Neural cell (in vitro differentiated cells): ENCODE measurements at regions not wholly inside any gene's neighbourhood (a gene's known extent, or its start where the extent isn't known, plus 50 kb on each side); places are given as distances from the start of the nearest gene placed in this dataset.

Experiments used
- H2AFZ ChIP-seq: fragments of 200-600, 300-800 bp; sonication (generic), shearing (Covaris generic); 2 replicates; pipeline ENCODE4 v1.6.0; 2014; ENCODE audit warnings: low read depth, mild to moderate bottlenecking, antibody characterized with exemption, low read length, moderate library complexity
- H3F3A ChIP-seq: fragments of 200-600 bp; shearing (Covaris generic); 2 replicates; pipeline ENCODE4 v1.6.1; 2016; ENCODE audit warnings: mild to moderate bottlenecking, moderate library complexity, mixed read lengths, antibody characterized with exemption, low read length; ENCODE audit not compliant: insufficient read depth, poor library complexity, severe bottlenecking
- H3K27ac ChIP-seq: fragments of 200-600, 300-800 bp; sonication (generic), shearing (Covaris generic); 2 replicates; pipeline ENCODE4 v1.5.1; 2014; ENCODE audit warnings: mild to moderate bottlenecking, low read length, moderate library complexity
- H3K27me3 ChIP-seq: fragments of 300-800, 200-600 bp; sonication (generic), shearing (Covaris generic); 2 replicates; pipeline ENCODE4 v1.6.0; 2014; ENCODE audit warnings: mild to moderate bottlenecking, low read depth, low read length, moderate library complexity; ENCODE audit not compliant: insufficient read depth
- H3K36me3 ChIP-seq: fragments of 300-800, 200-600 bp; sonication (generic), shearing (Covaris generic); 2 replicates; pipeline ENCODE4 v1.5.1; 2014; ENCODE audit warnings: mild to moderate bottlenecking, antibody characterized with exemption, low read length, moderate library complexity; ENCODE audit not compliant: insufficient read depth
- H3K4me2 ChIP-seq: fragments of 300-800, 200-600 bp; sonication (generic), shearing (Covaris generic); 2 replicates; pipeline ENCODE4 v1.6.0; 2014; ENCODE audit warnings: mild to moderate bottlenecking, low read length
- H3K4me3 ChIP-seq: fragments of 300-800, 200-600 bp; sonication (generic), shearing (Covaris generic); 2 replicates; pipeline ENCODE4 v1.5.1; 2014; ENCODE audit warnings: mild to moderate bottlenecking, low read length, moderate library complexity
- H3K79me2 ChIP-seq: fragments of 200-600 bp; shearing (Covaris generic); replicated peaks from 2 replicates; pipeline ENCODE4 v1.6.0; 2014; ENCODE audit warnings: mild to moderate bottlenecking, low read length, moderate library complexity; ENCODE audit not compliant: insufficient read depth
- H3K9ac ChIP-seq: fragments of 300-800, 200-600 bp; sonication (generic), shearing (Covaris generic); 2 replicates; pipeline ENCODE4 v1.6.1; 2016; ENCODE audit warnings: mild to moderate bottlenecking, low read length, mixed read lengths
- H3K9me2 ChIP-seq: fragments of 200-600 bp; shearing (Covaris generic); 2 replicates; pipeline ENCODE4 v1.6.1; 2016; ENCODE audit warnings: mild to moderate bottlenecking, low read length, mixed read lengths; ENCODE audit not compliant: insufficient read depth
- H3K9me3 ChIP-seq: fragments of 200-600, 300-800 bp; sonication (generic), shearing (Covaris generic); 2 replicates; pipeline ENCODE4 v1.6.1; 2016; ENCODE audit warnings: mild to moderate bottlenecking, mixed run types, low read length, moderate library complexity, mixed read lengths
- H4K20me1 ChIP-seq: fragments of 200-600 bp; shearing (Covaris generic); 2 replicates; pipeline ENCODE4 v1.6.1; 2016; ENCODE audit warnings: mild to moderate bottlenecking, mixed run types; ENCODE audit not compliant: insufficient read depth
- EP300 ChIP-seq: fragments of 450-650 bp; conservative IDR thresholded peaks from 2 replicates; pipeline ENCODE4 v1.6.1; 2014; ENCODE audit warnings: antibody characterized with exemption, mild to moderate bottlenecking, moderate library complexity; ENCODE audit not compliant: poor library complexity, severe bottlenecking
- EZH2 ChIP-seq: fragments of 200-600, 300-800 bp; shearing (Covaris generic), sonication (generic); IDR thresholded peaks from 2 replicates; pipeline ENCODE4 v1.6.1; 2014; ENCODE audit warnings: antibody characterized with exemption, low read length, borderline replicate concordance, mild to moderate bottlenecking; ENCODE audit not compliant: insufficient read depth, poor library complexity, severe bottlenecking
- MXI1 ChIP-seq: fragments of 450-650 bp; conservative IDR thresholded peaks from 2 replicates; pipeline ENCODE4 v1.6.1; 2014; ENCODE audit warnings: antibody characterized with exemption, mild to moderate bottlenecking; ENCODE audit not compliant: poor library complexity, severe bottlenecking
- POLR2AphosphoS5 ChIP-seq: IDR thresholded peaks from 2 replicates; pipeline ENCODE4 v1.6.1; 2012
- RAD21 ChIP-seq: fragments of 450-650 bp; conservative IDR thresholded peaks from 2 replicates; pipeline ENCODE4 v1.6.1; 2014; ENCODE audit warnings: antibody characterized with exemption, mild to moderate bottlenecking, moderate library complexity
- SMC3 ChIP-seq: fragments of 450-650 bp; conservative IDR thresholded peaks from 2 replicates; pipeline ENCODE4 v1.6.1; 2014; ENCODE audit warnings: antibody characterized with exemption, mild to moderate bottlenecking, moderate library complexity; ENCODE audit not compliant: poor library complexity
- TAF1 ChIP-seq: IDR thresholded peaks from 2 replicates; pipeline ENCODE4 v1.6.1; 2012; ENCODE audit warnings: low read depth
- TF ChIP-seq, protein P1 (sequence below): fragments of 450-650 bp; IDR thresholded peaks from 2 replicates; pipeline ENCODE4 v1.5.1; 2014; ENCODE audit warnings: antibody characterized with exemption, mild to moderate bottlenecking, moderate library complexity; ENCODE audit not compliant: poor library complexity, severe bottlenecking
- TF ChIP-seq, protein P2 (sequence below): IDR thresholded peaks from 2 replicates; pipeline ENCODE4 v1.6.1; 2012; ENCODE audit warnings: borderline replicate concordance

DNA sequence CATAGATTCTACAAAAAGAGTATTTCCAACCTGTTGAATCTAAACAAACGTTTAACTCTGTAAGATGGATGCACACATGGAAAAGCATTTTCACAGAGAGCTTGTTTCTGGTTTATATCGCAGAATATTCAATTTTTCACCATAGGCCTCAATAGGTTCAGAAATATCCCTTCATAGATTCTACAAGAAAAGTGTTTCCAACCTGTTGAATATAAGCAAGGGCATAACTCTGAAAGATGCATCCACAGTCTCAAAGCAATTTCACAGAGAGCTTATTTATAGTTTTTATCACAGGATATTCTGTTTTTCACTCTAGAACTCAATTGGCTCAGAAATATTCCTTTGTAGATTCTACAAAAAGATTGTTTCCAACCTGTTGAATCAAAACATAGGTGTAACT, 1483.6 kb downstream of the UQCRFS1 start:
- Histone ChIP-seq H3K9me3 (peaks cover 8% of the 10 kb centered on the region), H2AFZ (no peak overlapping the region), H4K20me1 (no peaks in the 10 kb centered on the region), H3K79me2 (no peaks in the 10 kb centered on the region), H3K9ac (no peak overlapping the region), H3K27ac (no peak overlapping the region), H3K4me3 (no peak overlapping the region), H3K9me2 (no peaks in the 10 kb centered on the region), H3K36me3 (peaks cover 15% of the 10 kb centered on the region), H3K27me3 (no peaks in the 10 kb centered on the region), H3F3A (no peaks in the 10 kb centered on the region), H3K4me2 (no peak overlapping the region)
- TF ChIP-seq EP300 (no peak), RAD21 (no peak), TAF1 (no peak), SMC3 (no peak), MXI1 (no peak), EZH2 (no peak), POLR2AphosphoS5 (no peak)
- TF ChIP-seq, protein P1, sequence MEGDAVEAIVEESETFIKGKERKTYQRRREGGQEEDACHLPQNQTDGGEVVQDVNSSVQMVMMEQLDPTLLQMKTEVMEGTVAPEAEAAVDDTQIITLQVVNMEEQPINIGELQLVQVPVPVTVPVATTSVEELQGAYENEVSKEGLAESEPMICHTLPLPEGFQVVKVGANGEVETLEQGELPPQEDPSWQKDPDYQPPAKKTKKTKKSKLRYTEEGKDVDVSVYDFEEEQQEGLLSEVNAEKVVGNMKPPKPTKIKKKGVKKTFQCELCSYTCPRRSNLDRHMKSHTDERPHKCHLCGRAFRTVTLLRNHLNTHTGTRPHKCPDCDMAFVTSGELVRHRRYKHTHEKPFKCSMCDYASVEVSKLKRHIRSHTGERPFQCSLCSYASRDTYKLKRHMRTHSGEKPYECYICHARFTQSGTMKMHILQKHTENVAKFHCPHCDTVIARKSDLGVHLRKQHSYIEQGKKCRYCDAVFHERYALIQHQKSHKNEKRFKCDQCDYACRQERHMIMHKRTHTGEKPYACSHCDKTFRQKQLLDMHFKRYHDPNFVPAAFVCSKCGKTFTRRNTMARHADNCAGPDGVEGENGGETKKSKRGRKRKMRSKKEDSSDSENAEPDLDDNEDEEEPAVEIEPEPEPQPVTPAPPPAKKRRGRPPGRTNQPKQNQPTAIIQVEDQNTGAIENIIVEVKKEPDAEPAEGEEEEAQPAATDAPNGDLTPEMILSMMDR: no peak
- TF ChIP-seq, protein P2, sequence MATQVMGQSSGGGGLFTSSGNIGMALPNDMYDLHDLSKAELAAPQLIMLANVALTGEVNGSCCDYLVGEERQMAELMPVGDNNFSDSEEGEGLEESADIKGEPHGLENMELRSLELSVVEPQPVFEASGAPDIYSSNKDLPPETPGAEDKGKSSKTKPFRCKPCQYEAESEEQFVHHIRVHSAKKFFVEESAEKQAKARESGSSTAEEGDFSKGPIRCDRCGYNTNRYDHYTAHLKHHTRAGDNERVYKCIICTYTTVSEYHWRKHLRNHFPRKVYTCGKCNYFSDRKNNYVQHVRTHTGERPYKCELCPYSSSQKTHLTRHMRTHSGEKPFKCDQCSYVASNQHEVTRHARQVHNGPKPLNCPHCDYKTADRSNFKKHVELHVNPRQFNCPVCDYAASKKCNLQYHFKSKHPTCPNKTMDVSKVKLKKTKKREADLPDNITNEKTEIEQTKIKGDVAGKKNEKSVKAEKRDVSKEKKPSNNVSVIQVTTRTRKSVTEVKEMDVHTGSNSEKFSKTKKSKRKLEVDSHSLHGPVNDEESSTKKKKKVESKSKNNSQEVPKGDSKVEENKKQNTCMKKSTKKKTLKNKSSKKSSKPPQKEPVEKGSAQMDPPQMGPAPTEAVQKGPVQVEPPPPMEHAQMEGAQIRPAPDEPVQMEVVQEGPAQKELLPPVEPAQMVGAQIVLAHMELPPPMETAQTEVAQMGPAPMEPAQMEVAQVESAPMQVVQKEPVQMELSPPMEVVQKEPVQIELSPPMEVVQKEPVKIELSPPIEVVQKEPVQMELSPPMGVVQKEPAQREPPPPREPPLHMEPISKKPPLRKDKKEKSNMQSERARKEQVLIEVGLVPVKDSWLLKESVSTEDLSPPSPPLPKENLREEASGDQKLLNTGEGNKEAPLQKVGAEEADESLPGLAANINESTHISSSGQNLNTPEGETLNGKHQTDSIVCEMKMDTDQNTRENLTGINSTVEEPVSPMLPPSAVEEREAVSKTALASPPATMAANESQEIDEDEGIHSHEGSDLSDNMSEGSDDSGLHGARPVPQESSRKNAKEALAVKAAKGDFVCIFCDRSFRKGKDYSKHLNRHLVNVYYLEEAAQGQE: no peak

DNA sequence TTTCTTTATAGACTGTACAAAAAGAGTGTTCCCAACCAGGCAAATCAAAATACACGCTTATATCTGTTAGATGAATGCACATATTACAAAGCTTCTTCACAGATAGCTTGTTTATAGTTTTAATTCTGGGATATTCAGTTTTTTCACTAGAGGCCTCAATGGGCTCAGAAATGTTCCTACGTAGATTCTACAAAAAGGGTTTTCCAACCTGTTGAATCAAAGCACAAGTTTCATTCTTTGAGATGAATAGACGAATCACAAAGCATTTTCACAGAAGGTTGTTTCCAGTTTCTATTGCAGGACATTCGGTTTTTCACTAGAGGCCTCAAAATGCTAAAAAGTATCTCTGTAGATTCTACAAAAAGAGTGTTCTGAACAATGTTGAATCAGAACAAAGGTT, 1490.3 kb downstream of the UQCRFS1 start:
- no peaks in the 10 kb centered on the region for H4K20me1 ChIP-seq
- H3K9me2 ChIP-seq: no peaks in the 10 kb centered on the region
- H3K4me2 ChIP-seq: no peak overlapping the region
- H3K4me3 ChIP-seq: no peak overlapping the region
- H3K27ac ChIP-seq: no peak overlapping the region
- peaks cover 10% of the 10 kb centered on the region for H3K36me3 ChIP-seq
- H2AFZ ChIP-seq: no peak overlapping the region
- H3K9me3 ChIP-seq: no peaks in the 10 kb centered on the region
- H3K27me3 ChIP-seq: no peaks in the 10 kb centered on the region
- H3K9ac ChIP-seq: no peak overlapping the region
- H3F3A ChIP-seq: no peaks in the 10 kb centered on the region
- TF ChIP-seq EZH2: no peak
- TF ChIP-seq SMC3: no peak
- TF ChIP-seq EP300: no peak
- TF ChIP-seq POLR2AphosphoS5: no peak
- H3K79me2 ChIP-seq: no peaks in the 10 kb centered on the region

DNA sequence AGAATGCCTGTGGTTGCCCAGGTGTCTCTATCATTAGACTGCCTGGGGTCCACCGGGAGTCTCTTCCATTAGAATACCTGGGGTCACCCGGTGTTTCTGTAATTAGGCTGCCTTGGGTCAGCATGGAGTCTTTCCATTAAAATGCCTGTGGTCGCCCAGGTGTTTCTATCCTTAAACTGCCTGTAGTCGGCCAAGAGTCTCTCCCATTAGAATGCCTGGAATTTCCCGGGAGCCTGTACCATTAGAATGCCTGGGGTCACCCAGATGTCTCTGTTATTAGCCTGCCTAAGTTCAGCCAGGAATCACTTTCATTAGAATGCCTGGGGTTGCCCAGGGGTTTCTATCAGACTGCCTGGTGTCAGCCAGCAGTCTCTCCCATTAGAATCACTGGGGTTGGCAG, 1492.8 kb downstream of the UQCRFS1 start:
- H3K9me3 ChIP-seq: no peaks in the 10 kb centered on the region
- H2AFZ ChIP-seq: no peak overlapping the region
- H3F3A ChIP-seq: no peaks in the 10 kb centered on the region
- H3K9me2 ChIP-seq: no peaks in the 10 kb centered on the region
- H3K79me2 ChIP-seq: no peaks in the 10 kb centered on the region
- peaks cover 6% of the 10 kb centered on the region for H3K36me3 ChIP-seq
- H3K9ac ChIP-seq: no peak overlapping the region
- H3K27me3 ChIP-seq: no peaks in the 10 kb centered on the region
- no peak overlapping the region for H3K27ac ChIP-seq
- TF ChIP-seq POLR2AphosphoS5: no peak
- no peak for TF ChIP-seq SMC3
- TF ChIP-seq, protein P2: no peak
- H3K4me3 ChIP-seq: no peak overlapping the region
- no peak overlapping the region for H3K4me2 ChIP-seq
- no peaks in the 10 kb centered on the region for H4K20me1 ChIP-seq
